Caco-2 (cell line): ENCODE measurements at regions not wholly inside any gene's neighbourhood (a gene's known extent, or its start where the extent isn't known, plus 50 kb on each side); places are given as distances from the start of the nearest gene placed in this dataset.

Experiments
- BruUV-seq: library from RNA; stranded (reverse); fragments of 400-500 nt; replicated peaks from 2 replicates; lab custom pipeline; 2021; lab: Mats Ljungman, UMichigan
- CTCF ChIA-PET: fragments of 300-600 bp; sonication (Branson Sonifier 250); formaldehyde crosslinking; loops from one replicate; lab custom pipeline; 2022; ENCODE audit warnings: antibody characterized with exemption; lab: Charles Lee
- POLR2A ChIA-PET: fragments of 300-600 bp; sonication (Branson Sonifier 250); formaldehyde crosslinking; loops from one replicate; lab custom pipeline; 2022; ENCODE audit warnings: antibody characterized with exemption; lab: Charles Lee
- DNase-seq, 2 experiments: peaks; one replicate each; pipeline versions ENCODE4 v3.0.0 to v3.0.0-alpha.2; 2020 to 2022
- H3K27me3 ChIP-seq: replicated peaks from 2 replicates; pipeline ENCODE4 v1.6.0; 2011; ENCODE audit warnings: low read length; ENCODE audit not compliant: control insufficient read depth, insufficient read depth
- H3K36me3 ChIP-seq: 2 replicates; pipeline ENCODE4 v1.5.1; 2011; ENCODE audit warnings: low read length; ENCODE audit not compliant: control insufficient read depth, insufficient read depth
- H3K4me1 ChIP-seq: fragments of 250-450 bp; sonication (Bioruptor Pico); 2 replicates; pipeline ENCODE4 v1.5.1; 2020; ENCODE audit warnings: mild to moderate bottlenecking
- H3K4me3 ChIP-seq: 2 replicates; pipeline ENCODE4 v1.5.1; 2011; ENCODE audit warnings: low read depth, mild to moderate bottlenecking, control low read depth, low read length
- H3K9me3 ChIP-seq: fragments of 250-450 bp; sonication (Bioruptor Pico); 2 replicates; pipeline ENCODE4 v1.5.1; 2020; ENCODE audit warnings: mild to moderate bottlenecking, moderate library complexity
- H3K27ac Mint-ChIP-seq: one replicate; pipeline ENCODE4 v1.8.0; 2022; ENCODE audit warnings: mixed read lengths; ENCODE audit not compliant: unreplicated experiment
- H3K27me3 Mint-ChIP-seq: one replicate; pipeline ENCODE4 v1.8.0; 2022; ENCODE audit warnings: mixed read lengths; ENCODE audit not compliant: insufficient read depth, unreplicated experiment
- H3K36me3 Mint-ChIP-seq: one replicate; pipeline ENCODE4 v1.8.0; 2022; ENCODE audit warnings: mild to moderate bottlenecking, mixed read lengths; ENCODE audit not compliant: insufficient read depth, unreplicated experiment
- H3K4me1 Mint-ChIP-seq: one replicate; pipeline ENCODE4 v1.8.0; 2022; ENCODE audit warnings: low read depth, mixed read lengths; ENCODE audit not compliant: unreplicated experiment
- H3K4me3 Mint-ChIP-seq: one replicate; pipeline ENCODE4 v1.8.0; 2022; ENCODE audit warnings: mild to moderate bottlenecking, moderate library complexity, mixed read lengths; ENCODE audit not compliant: unreplicated experiment
- H3K9me3 Mint-ChIP-seq: one replicate; pipeline ENCODE4 v1.8.0; 2022; ENCODE audit warnings: mixed read lengths; ENCODE audit not compliant: unreplicated experiment
- intact Hi-C: fragments of 100-400 bp; cut with micrococcal nuclease; formaldehyde crosslinking; loops from one replicate; pipeline ENCODE4 v1.10.0; 2022; ENCODE audit not compliant: unreplicated experiment
- TF ChIP-seq, protein P1 (sequence below), 2 experiments: fragments of 200-600 bp in 1 of 2; IDR thresholded peaks; 1 replicate in 1 of 2; 2 replicates in 1 of 2; pipeline versions ENCODE4 v1.5.1 to v1.8.0; 2011 to 2022; ENCODE audit warnings: antibody characterized with exemption in 1 of 2, control low read depth in 1 of 2, inconsistent platforms in 1 of 2, low read depth in 1 of 2, low read length in 1 of 2, mild to moderate bottlenecking in 1 of 2, moderate library complexity in 1 of 2; ENCODE audit not compliant: insufficient read depth in 1 of 2, severe bottlenecking in 1 of 2, unreplicated experiment in 1 of 2

DNA sequence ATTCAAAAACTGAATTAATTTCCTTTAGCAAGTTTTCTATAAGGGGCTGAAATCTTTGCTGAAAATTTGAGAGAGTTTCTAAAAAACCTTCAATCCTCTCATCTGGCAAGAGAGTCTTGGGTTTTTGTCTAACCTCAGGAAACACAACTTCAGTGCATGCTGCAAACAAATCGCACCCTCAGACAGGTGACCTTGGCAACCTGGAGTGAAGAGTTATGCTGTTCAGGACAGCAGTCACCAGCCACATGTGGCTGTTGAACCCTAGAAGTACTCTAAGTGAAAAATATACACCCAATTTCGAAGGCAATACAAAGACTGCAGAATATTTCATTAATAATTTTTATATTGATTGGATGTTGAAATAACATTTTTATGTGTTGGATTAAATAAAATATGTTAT, 184.8 kb downstream of the RPS29 start:
- Mint-ChIP-seq H3K36me3 (no peaks in the 10 kb centered on the region), H3K4me1 (no peaks in the 10 kb centered on the region), H3K27me3 (peaks cover 2% of the 10 kb centered on the region), H3K27ac (no peak overlapping the region), H3K9me3 (no peaks in the 10 kb centered on the region), H3K4me3 (no peak overlapping the region)
- POLR2A ChIA-PET, result no interaction called here
- intact Hi-C loops, result no loop called here
- TF ChIP-seq, protein P1, sequence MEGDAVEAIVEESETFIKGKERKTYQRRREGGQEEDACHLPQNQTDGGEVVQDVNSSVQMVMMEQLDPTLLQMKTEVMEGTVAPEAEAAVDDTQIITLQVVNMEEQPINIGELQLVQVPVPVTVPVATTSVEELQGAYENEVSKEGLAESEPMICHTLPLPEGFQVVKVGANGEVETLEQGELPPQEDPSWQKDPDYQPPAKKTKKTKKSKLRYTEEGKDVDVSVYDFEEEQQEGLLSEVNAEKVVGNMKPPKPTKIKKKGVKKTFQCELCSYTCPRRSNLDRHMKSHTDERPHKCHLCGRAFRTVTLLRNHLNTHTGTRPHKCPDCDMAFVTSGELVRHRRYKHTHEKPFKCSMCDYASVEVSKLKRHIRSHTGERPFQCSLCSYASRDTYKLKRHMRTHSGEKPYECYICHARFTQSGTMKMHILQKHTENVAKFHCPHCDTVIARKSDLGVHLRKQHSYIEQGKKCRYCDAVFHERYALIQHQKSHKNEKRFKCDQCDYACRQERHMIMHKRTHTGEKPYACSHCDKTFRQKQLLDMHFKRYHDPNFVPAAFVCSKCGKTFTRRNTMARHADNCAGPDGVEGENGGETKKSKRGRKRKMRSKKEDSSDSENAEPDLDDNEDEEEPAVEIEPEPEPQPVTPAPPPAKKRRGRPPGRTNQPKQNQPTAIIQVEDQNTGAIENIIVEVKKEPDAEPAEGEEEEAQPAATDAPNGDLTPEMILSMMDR (IDR thresholded peaks at IDR 0.05; ENCODE audit: insufficient read depth in 1 of 2, low read depth in 1 of 2, low read length in 1 of 2, severe bottlenecking in 1 of 2, unreplicated experiment in 1 of 2), result no peak
- Histone ChIP-seq H3K36me3 (no peaks in the 10 kb centered on the region), H3K4me1 (no peaks in the 10 kb centered on the region), H3K4me3 (no peak overlapping the region), H3K27me3 (no peaks in the 10 kb centered on the region), H3K9me3 (no peaks in the 10 kb centered on the region)
- no TSS peak for BruUV-seq
- no peak for DNase-seq
- CTCF ChIA-PET, result no interaction called here

DNA sequence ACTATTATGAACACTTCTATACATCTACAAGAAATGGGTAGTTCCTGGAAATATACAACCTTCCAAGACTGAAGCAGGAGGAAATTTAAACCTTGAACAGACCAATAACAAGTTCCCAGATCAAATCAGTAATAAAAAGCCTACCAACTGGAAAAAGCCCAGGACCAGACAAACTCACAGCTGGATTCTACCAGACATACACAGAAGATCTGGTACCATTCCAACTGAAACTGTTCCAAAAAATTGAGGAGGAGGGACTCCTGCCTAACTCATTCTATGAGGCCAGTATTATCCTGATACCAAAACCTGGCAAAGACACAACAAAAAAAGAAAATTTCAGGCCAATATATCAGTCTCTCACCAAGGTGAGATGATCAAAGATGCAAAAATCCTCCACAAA, 189.4 kb downstream of the RPS29 start:
- H3K9me3 ChIP-seq, result no peaks in the 10 kb centered on the region
- TF ChIP-seq, protein P1 (IDR thresholded peaks at IDR 0.05; ENCODE audit: insufficient read depth in 1 of 2, low read depth in 1 of 2, low read length in 1 of 2, severe bottlenecking in 1 of 2, unreplicated experiment in 1 of 2), result no peak
- no peak overlapping the region for H3K27ac Mint-ChIP-seq

DNA sequence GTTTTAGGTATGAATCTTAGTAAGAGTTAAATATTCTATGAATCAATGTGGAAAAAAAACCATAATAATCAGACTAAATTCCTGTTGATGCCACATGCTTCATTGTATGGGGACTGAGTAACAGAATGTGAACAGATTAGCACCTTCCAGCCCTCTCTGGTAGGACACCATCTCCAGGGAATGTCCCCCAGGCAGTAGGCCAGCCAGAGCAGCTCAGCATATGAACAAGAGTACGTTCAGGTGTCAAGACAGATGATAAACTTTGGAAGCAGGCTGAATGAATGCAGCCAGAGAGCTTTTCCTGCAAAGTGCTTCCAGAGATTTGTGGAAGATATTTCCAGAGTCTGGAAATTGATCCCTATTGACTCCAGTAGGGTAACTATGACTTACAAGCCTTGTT, 204.4 kb downstream of the RPS29 start:
- intact Hi-C loops, result no loop called here
- ChIA-PET POLR2A (no interaction called here), CTCF (no interaction called here)
- no TSS peak for BruUV-seq
- TF ChIP-seq, protein P1 (IDR thresholded peaks at IDR 0.05; ENCODE audit: insufficient read depth in 1 of 2, low read depth in 1 of 2, low read length in 1 of 2, severe bottlenecking in 1 of 2, unreplicated experiment in 1 of 2), result no peak
- H3K36me3 ChIP-seq, result no peaks in the 10 kb centered on the region
- no peaks in the 10 kb centered on the region for H3K9me3 ChIP-seq
- H3K4me3 Mint-ChIP-seq, result no peak overlapping the region
- no peaks in the 10 kb centered on the region for H3K4me1 Mint-ChIP-seq
- H3K27ac Mint-ChIP-seq, result no peak overlapping the region
- peaks cover 19% of the 10 kb centered on the region for H3K9me3 Mint-ChIP-seq
- peaks cover 1% of the 10 kb centered on the region; the same call in 1 of the 2 replicates for H3K27me3 ChIP-seq
- H3K4me3 ChIP-seq, result no peak overlapping the region
- no peaks in the 10 kb centered on the region for H3K36me3 Mint-ChIP-seq
- H3K27me3 Mint-ChIP-seq, result peaks cover 8% of the 10 kb centered on the region
- DNase-seq, result no peak
- H3K4me1 ChIP-seq, result no peaks in the 10 kb centered on the region

More for the DNA sequence above, 189.4 kb downstream of the RPS29 start:
- H3K4me3 ChIP-seq, result no peak overlapping the region
- H3K27me3 ChIP-seq, result no peaks in the 10 kb centered on the region
- Mint-ChIP-seq H3K4me1 (peaks cover 7% of the 10 kb centered on the region), H3K27me3 (peaks cover 11% of the 10 kb centered on the region), H3K4me3 (no peak overlapping the region), H3K36me3 (no peaks in the 10 kb centered on the region), H3K9me3 (no peaks in the 10 kb centered on the region)
- H3K36me3 ChIP-seq, result no peaks in the 10 kb centered on the region
- POLR2A ChIA-PET, result no interaction called here
- no peaks in the 10 kb centered on the region for H3K4me1 ChIP-seq
- BruUV-seq, result no TSS peak
- intact Hi-C loops, result no loop called here
- DNase-seq, result no peak
- CTCF ChIA-PET, result no interaction called here
